ENCODE measurements at regions not wholly inside any gene's neighbourhood (a gene's known extent, or its start where the extent isn't known, plus 50 kb on each side); places are given as distances from the start of the nearest gene placed in this dataset.

DNA sequence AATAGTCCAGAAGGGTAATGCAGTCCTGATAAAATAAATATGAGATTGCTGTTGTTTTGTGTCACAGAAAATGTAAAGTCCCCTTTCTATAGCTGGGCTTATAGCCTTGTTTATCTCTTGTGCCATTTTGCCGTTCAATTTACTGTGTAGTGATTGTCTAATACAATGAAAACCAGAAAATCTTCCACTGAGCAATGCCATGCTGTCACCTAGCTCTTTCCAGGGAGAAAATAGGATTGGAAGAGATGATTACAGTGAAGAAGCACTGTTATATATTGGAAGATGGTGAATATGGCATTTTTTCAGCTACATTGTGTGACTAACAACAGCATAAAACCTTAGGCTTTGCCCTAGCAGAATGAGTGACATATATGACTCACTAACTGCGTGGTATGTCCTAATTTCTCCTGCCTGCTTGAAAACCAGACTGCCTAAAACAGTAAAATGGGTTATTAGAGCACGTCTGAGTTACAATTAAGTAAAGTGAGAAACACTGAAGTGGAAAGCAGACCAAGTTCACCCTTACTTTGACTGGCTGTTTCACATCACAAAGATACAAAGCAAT is 332.4 kb upstream of the ZP4 start:
- no peaks in the 10 kb centered on the region for H3K36me3 ChIP-seq (ENCODE audit: insufficient read depth, low read length)
- no peak overlapping the region for H3K9ac ChIP-seq (ENCODE audit: low read depth, low read length)
- no peak overlapping the region for H3K4me3 ChIP-seq (ENCODE audit: low read length)
- H3K4me2 ChIP-seq (ENCODE audit: low read length): no peak overlapping the region
- H3K9me3 ChIP-seq (replicated peaks; ENCODE audit: low read length): peaks cover 6% of the 10 kb centered on the region
- no peaks in the 10 kb centered on the region for H3K27me3 ChIP-seq (ENCODE audit: control insufficient read depth, insufficient read depth, low read length)
- H3K4me1 ChIP-seq (ENCODE audit: control insufficient read depth, insufficient read depth, low read length): no peaks in the 10 kb centered on the region

DNA sequence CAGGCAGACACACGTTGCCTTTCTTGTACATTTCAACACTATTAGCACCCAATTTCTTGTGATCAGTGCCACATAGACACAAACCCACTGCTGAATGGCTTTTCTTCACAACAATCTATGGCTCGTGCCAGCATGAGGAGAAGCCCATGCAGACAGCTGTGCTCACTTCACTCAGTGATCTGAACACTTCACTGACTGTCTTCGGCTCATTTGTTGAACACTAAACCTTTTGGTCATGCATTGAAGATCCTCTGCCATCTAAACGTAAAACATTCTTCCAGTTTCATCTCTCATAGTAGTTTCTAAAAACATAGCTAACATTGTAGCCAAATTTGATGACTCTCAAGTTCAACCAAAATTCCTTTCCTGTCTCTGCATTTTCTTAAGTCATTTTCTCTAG is 331.0 kb upstream of the ZP4 start:
- no peak overlapping the region for H3K4me2 ChIP-seq (ENCODE audit: low read length)
- no peak overlapping the region for H3K9ac ChIP-seq (ENCODE audit: low read depth, low read length)
- no peak overlapping the region for H3K4me3 ChIP-seq (ENCODE audit: low read length)
- no peaks in the 10 kb centered on the region for H3K36me3 ChIP-seq (ENCODE audit: insufficient read depth, low read length)
- H3K27me3 ChIP-seq (ENCODE audit: control insufficient read depth, insufficient read depth, low read length): no peaks in the 10 kb centered on the region
- no peaks in the 10 kb centered on the region for H3K4me1 ChIP-seq (ENCODE audit: control insufficient read depth, insufficient read depth, low read length)
- peaks cover 3% of the 10 kb centered on the region for H3K9me3 ChIP-seq (replicated peaks; ENCODE audit: low read length)

DNA sequence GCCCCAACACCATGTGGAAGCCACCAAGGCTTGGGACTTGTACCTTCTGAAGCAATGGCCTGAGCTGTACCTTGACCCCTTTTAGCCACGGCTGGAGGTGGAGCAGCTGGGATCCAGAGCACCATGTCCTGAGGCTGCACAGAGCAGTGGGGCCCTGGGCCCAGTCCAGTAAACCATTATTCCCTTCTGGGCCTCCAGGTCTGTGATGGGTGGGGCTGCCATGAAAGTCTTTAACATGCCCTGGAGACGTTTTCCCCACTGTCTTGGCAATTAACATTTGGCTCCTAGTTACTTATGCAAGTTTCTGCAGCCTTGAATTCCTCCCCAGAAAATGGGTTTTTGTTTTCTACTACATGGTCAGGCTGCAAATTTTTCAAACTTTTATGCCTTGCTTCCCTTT is 323.7 kb upstream of the ZP4 start:
- Histone ChIP-seq H3K9me3 (replicated peaks; ENCODE audit: low read length) (peaks cover 7% of the 10 kb centered on the region), H3K4me3 (ENCODE audit: low read length) (no peak overlapping the region), H3K9ac (ENCODE audit: low read depth, low read length) (no peak overlapping the region), H3K27me3 (ENCODE audit: control insufficient read depth, insufficient read depth, low read length) (no peaks in the 10 kb centered on the region), H3K36me3 (ENCODE audit: insufficient read depth, low read length) (no peaks in the 10 kb centered on the region), H3K4me1 (ENCODE audit: control insufficient read depth, insufficient read depth, low read length) (no peaks in the 10 kb centered on the region), H3K4me2 (ENCODE audit: low read length) (no peak overlapping the region)

DNA sequence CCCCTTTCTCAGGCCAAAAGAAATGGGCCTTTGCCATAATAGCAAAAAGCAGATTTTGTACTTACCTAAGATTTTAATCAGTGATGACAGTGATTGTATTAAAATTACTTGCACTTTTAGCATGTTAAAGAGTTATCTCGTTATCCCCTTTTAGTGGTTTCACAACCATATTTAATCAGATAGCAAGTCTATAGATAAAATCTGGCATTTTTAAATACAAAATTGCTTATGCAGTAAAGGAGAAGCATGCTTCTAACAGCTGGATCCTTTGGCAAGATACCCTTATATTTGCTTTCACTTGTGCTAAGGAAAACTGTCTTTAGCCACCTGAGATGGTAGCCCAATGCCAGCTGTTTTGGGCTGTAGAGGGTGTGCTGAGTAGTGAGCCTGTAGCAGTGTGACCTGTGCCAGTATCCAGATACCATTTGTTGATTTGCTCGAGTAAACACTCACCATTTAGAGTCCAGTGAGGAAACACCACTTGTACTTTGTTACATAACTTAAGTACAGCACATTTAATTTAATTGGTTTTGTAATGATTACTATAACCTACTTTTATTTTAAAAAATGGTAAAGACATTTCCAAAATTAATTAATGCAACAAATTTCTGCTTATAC is 314.4 kb upstream of the ZP4 start:
- Histone ChIP-seq H3K9me3 (replicated peaks; ENCODE audit: low read length) (peaks cover 6% of the 10 kb centered on the region), H3K4me3 (ENCODE audit: low read length) (no peak overlapping the region), H3K4me2 (ENCODE audit: low read length) (no peak overlapping the region), H3K36me3 (ENCODE audit: insufficient read depth, low read length) (no peaks in the 10 kb centered on the region), H3K27me3 (ENCODE audit: control insufficient read depth, insufficient read depth, low read length) (no peaks in the 10 kb centered on the region), H3K9ac (ENCODE audit: low read depth, low read length) (no peak overlapping the region), H3K4me1 (ENCODE audit: control insufficient read depth, insufficient read depth, low read length) (no peaks in the 10 kb centered on the region)

DNA sequence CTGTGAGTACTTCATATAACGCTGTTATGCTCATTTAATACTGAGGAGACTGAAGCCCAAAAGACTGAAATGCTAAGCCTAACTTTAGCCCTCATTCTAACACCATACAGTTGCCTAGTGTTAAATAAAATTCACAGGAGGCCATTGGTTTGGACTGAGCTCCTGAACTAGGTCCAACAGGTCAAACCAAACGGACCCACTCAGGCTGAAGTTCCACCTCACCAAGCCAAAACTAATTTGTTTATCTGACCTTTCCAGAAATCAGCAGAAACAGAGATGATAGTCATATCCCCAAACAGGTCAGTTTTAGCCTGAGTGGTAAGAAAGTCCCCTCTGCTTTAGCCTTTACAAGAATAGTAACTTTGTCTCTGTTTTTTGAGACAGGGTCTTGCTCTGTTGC is 311.3 kb upstream of the ZP4 start:
- Histone ChIP-seq H3K36me3 (ENCODE audit: insufficient read depth, low read length) (no peaks in the 10 kb centered on the region), H3K27me3 (ENCODE audit: control insufficient read depth, insufficient read depth, low read length) (no peaks in the 10 kb centered on the region), H3K4me1 (ENCODE audit: control insufficient read depth, insufficient read depth, low read length) (no peaks in the 10 kb centered on the region), H3K4me2 (ENCODE audit: low read length) (no peak overlapping the region), H3K9ac (ENCODE audit: low read depth, low read length) (no peak overlapping the region), H3K4me3 (ENCODE audit: low read length) (no peak overlapping the region), H3K9me3 (replicated peaks; ENCODE audit: low read length) (peaks cover 6% of the 10 kb centered on the region)

DNA sequence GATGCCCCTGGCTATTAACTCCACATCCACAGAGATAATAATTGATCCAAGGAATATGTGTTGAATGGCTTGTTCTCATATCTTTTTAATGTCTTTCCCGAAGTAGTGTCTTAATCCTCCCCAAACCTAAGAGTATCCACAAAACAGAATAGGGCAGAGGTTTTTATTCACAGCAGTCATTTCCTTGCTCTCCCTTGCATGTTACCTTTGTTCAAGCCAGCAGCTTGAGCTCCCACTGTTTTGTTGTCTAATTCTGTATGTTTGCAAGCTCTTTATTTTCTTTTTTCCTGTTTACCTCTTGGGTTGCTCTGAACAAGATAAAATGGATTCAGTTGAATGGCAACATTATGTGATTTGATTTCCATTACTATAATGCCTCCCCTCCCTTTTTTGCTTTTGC is 308.6 kb upstream of the ZP4 start:
- H3K4me2 ChIP-seq (ENCODE audit: low read length): no peak overlapping the region
- no peaks in the 10 kb centered on the region for H3K4me1 ChIP-seq (ENCODE audit: control insufficient read depth, insufficient read depth, low read length)
- no peak overlapping the region for H3K4me3 ChIP-seq (ENCODE audit: low read length)
- H3K9ac ChIP-seq (ENCODE audit: low read depth, low read length): no peak overlapping the region
- H3K36me3 ChIP-seq (ENCODE audit: insufficient read depth, low read length): no peaks in the 10 kb centered on the region
- no peaks in the 10 kb centered on the region for H3K27me3 ChIP-seq (ENCODE audit: control insufficient read depth, insufficient read depth, low read length)
- peaks cover 5% of the 10 kb centered on the region for H3K9me3 ChIP-seq (replicated peaks; ENCODE audit: low read length)

DNA sequence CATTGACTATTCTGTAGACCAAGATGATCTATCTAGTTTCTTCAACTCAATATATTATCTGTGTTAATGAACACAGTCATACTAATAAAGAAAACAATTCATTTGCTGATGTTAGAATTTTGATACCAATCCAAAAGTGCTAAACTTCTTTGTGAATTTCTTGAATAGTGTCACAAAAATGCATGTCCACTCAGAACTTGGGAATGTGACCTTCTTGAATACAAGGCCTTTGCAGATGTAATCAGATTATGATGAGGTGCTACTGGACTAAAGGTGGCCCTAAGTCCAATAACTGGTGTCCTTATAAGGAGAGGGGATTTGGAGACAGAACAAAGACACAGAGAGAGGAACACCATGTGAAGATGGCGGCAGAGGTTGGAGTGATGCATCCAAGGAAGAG is 305.8 kb upstream of the ZP4 start:
- Histone ChIP-seq H3K4me2 (ENCODE audit: low read length) (no peak overlapping the region), H3K9me3 (replicated peaks; ENCODE audit: low read length) (peaks cover 5% of the 10 kb centered on the region), H3K4me3 (ENCODE audit: low read length) (no peak overlapping the region), H3K9ac (ENCODE audit: low read depth, low read length) (no peak overlapping the region), H3K36me3 (ENCODE audit: insufficient read depth, low read length) (no peaks in the 10 kb centered on the region), H3K27me3 (ENCODE audit: control insufficient read depth, insufficient read depth, low read length) (no peaks in the 10 kb centered on the region), H3K4me1 (ENCODE audit: control insufficient read depth, insufficient read depth, low read length) (no peaks in the 10 kb centered on the region)

- H3K9me3 ChIP-seq (replicated peaks; ENCODE audit: low read length): peaks cover 8% of the 10 kb centered on the region
Measured at GRCh38 chr1:238191170-238191569, 300.4 kb upstream of the ZP4 start.

DNA sequence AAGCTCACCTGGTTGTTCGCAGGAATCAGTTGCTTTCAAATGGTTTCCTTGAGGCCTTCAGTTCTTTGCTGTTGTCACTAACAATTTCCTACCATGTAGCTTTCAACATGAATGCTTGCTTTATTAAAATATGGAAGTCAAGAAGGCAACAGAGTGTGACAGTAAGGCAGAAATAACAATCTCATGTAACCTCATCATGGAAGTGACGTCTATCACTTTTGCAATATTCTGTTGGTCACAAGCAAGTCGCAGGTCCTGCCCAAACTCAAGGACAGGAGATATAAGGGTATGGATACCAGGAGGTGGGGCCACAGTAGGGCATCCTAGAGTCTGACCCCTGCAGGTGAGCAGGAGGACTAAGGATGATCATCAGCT is 296.8 kb upstream of the ZP4 start:
- H3K4me3 ChIP-seq (ENCODE audit: low read length): no peak overlapping the region
- H3K4me2 ChIP-seq (ENCODE audit: low read length): no peak overlapping the region
- peaks cover 5% of the 10 kb centered on the region for H3K9me3 ChIP-seq (replicated peaks; ENCODE audit: low read length)
- H3K9ac ChIP-seq (ENCODE audit: low read depth, low read length): no peak overlapping the region
- H3K27me3 ChIP-seq (ENCODE audit: control insufficient read depth, insufficient read depth, low read length): no peaks in the 10 kb centered on the region
- H3K4me1 ChIP-seq (ENCODE audit: control insufficient read depth, insufficient read depth, low read length): no peaks in the 10 kb centered on the region
- H3K36me3 ChIP-seq (ENCODE audit: insufficient read depth, low read length): no peaks in the 10 kb centered on the region

More at GRCh38 chr1:238191170-238191569, 300.4 kb upstream of the ZP4 start:
- H3K4me3 ChIP-seq (ENCODE audit: low read length): no peak overlapping the region
- H3K4me1 ChIP-seq (ENCODE audit: control insufficient read depth, insufficient read depth, low read length): no peaks in the 10 kb centered on the region
- H3K4me2 ChIP-seq (ENCODE audit: low read length): no peak overlapping the region
- H3K9ac ChIP-seq (ENCODE audit: low read depth, low read length): no peak overlapping the region
- H3K27me3 ChIP-seq (ENCODE audit: control insufficient read depth, insufficient read depth, low read length): no peaks in the 10 kb centered on the region
- no peaks in the 10 kb centered on the region for H3K36me3 ChIP-seq (ENCODE audit: insufficient read depth, low read length)

DNA sequence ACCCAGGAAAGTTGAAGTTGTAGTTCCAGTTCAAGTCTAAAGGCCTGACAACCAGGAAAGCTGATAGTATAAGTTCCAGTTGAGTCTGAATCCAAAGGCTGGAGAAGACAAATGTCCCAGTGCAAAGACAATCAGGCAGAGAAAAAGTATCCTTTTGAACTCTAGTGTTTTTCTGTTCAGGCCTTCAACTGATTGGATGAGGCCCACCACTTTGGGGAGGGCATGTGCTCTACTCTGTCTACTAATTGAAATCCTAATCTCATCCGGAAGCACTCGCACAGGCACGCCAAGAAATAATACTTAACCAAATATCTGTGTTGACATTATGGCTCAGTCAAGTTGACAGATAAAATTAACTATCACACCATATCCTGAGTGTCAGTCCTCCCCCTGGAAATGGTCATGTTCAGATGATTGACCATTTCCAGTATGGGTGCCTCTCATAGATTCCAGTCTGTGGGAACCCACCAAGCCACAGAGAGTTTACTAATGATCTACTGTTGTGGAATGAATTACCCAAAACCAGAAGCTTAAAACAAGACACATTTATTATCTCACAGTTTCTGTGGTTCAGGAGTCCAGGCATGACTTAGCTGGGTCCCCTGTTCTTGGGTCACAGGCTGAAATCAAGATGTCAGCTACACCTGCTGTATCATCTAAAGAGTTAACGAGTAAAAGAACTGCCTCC is 296.3 kb upstream of the ZP4 start:
- H3K9me3 ChIP-seq (replicated peaks; ENCODE audit: low read length): peaks cover 5% of the 10 kb centered on the region
- H3K9ac ChIP-seq (ENCODE audit: low read depth, low read length): no peak overlapping the region
- no peak overlapping the region for H3K4me3 ChIP-seq (ENCODE audit: low read length)
- no peaks in the 10 kb centered on the region for H3K4me1 ChIP-seq (ENCODE audit: control insufficient read depth, insufficient read depth, low read length)
- H3K27me3 ChIP-seq (ENCODE audit: control insufficient read depth, insufficient read depth, low read length): no peaks in the 10 kb centered on the region
- no peak overlapping the region for H3K4me2 ChIP-seq (ENCODE audit: low read length)
- H3K36me3 ChIP-seq (ENCODE audit: insufficient read depth, low read length): no peaks in the 10 kb centered on the region

GRCh38 chr1:238177960-238178645 is 287.4 kb upstream of the ZP4 start:
- peaks cover 6% of the 10 kb centered on the region for H3K9me3 ChIP-seq (replicated peaks; ENCODE audit: low read length)
- H3K4me2 ChIP-seq (ENCODE audit: low read length): no peak overlapping the region
- no peaks in the 10 kb centered on the region for H3K36me3 ChIP-seq (ENCODE audit: insufficient read depth, low read length)
- no peaks in the 10 kb centered on the region for H3K27me3 ChIP-seq (ENCODE audit: control insufficient read depth, insufficient read depth, low read length)
- no peaks in the 10 kb centered on the region for H3K4me1 ChIP-seq (ENCODE audit: control insufficient read depth, insufficient read depth, low read length)
- H3K4me3 ChIP-seq (ENCODE audit: low read length): no peak overlapping the region
- no peak overlapping the region for H3K9ac ChIP-seq (ENCODE audit: low read depth, low read length)
